Upper lobe of right lung (tissue), 1 donor: ENCODE measurements at regions not wholly inside any gene's neighbourhood (a gene's known extent, or its start where the extent isn't known, plus 50 kb on each side); places are given as distances from the start of the nearest gene placed in this dataset.

Experiments
- ATAC-seq: fragments of 200-7000 bp; cut with Tn5 transposase; one replicate; pipeline ENCODE4 v1.9.1; 2020; ENCODE audit warnings: mild to moderate bottlenecking, moderate library complexity
- DNase-seq: peaks from one replicate; pipeline ENCODE4 v3.0.0-alpha.2; 2020
- H3K27ac ChIP-seq: fragments of 200-600 bp; one replicate; pipeline ENCODE4 v1.8.0; 2022
- H3K27me3 ChIP-seq: fragments of 200-600 bp; one replicate; pipeline ENCODE4 v1.8.0; 2022; ENCODE audit warnings: mild to moderate bottlenecking
- H3K36me3 ChIP-seq: fragments of 200-600 bp; one replicate; pipeline ENCODE4 v1.8.0; 2022
- H3K4me1 ChIP-seq: fragments of 200-600 bp; one replicate; pipeline ENCODE4 v1.8.0; 2022
- H3K4me3 ChIP-seq: fragments of 200-600 bp; one replicate; pipeline ENCODE4 v1.8.0; 2022; ENCODE audit warnings: mild to moderate bottlenecking
- H3K9me3 ChIP-seq: fragments of 200-600 bp; one replicate; pipeline ENCODE4 v1.8.0; 2022
- intact Hi-C: fragments of 100-400 bp; cut with DNase I; formaldehyde crosslinking; loops from one replicate; pipeline ENCODE4 v1.11.0; 2022
- TF ChIP-seq, protein P1 (sequence below): fragments of 200-600 bp; IDR thresholded peaks from one replicate; pipeline ENCODE4 v1.8.0; 2022; ENCODE audit warnings: antibody characterized with exemption
- donor health status: DM: no; HTN: yes; CAD: no; lungs with severe emphysema.

GRCh38 chr16:17803625-17804410, 333.1 kb upstream of the XYLT1 start:
- no peak overlapping the region for H3K27ac ChIP-seq
- H3K4me3 ChIP-seq = no peak overlapping the region
- no peaks in the 10 kb centered on the region for H3K4me1 ChIP-seq
- H3K36me3 ChIP-seq = no peaks in the 10 kb centered on the region
- ATAC-seq (no peak), DNase-seq (no peak)
- intact Hi-C loops = no loop called here
- TF ChIP-seq, protein P1, sequence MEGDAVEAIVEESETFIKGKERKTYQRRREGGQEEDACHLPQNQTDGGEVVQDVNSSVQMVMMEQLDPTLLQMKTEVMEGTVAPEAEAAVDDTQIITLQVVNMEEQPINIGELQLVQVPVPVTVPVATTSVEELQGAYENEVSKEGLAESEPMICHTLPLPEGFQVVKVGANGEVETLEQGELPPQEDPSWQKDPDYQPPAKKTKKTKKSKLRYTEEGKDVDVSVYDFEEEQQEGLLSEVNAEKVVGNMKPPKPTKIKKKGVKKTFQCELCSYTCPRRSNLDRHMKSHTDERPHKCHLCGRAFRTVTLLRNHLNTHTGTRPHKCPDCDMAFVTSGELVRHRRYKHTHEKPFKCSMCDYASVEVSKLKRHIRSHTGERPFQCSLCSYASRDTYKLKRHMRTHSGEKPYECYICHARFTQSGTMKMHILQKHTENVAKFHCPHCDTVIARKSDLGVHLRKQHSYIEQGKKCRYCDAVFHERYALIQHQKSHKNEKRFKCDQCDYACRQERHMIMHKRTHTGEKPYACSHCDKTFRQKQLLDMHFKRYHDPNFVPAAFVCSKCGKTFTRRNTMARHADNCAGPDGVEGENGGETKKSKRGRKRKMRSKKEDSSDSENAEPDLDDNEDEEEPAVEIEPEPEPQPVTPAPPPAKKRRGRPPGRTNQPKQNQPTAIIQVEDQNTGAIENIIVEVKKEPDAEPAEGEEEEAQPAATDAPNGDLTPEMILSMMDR = no peak
- H3K27me3 ChIP-seq = no peaks in the 10 kb centered on the region
- no peaks in the 10 kb centered on the region for H3K9me3 ChIP-seq

DNA sequence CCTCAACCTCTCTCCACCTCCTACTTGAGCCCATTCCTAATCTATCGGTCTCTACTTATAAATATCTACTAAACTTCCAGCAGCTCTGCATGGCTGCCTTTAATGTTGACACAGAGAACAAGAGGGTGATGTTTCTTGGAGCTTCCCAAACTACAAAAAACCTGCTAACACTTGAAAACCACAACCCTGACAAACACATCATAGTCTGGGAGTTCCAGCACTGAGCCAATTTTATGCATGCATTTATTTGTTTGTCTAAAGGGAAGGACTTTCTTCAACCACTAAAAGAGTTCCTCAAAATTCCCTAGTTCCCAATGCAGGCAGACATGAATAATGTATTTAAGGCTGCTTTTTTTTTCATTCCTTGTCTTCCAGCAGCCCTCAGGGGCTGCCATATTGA, 331.8 kb upstream of the XYLT1 start:
- no peak for DNase-seq
- H3K36me3 ChIP-seq = no peaks in the 10 kb centered on the region
- no peaks in the 10 kb centered on the region for H3K9me3 ChIP-seq
- no peaks in the 10 kb centered on the region for H3K4me1 ChIP-seq
- TF ChIP-seq, protein P1 = no peak
- no peak for ATAC-seq
- H3K4me3 ChIP-seq = no peak overlapping the region
- H3K27ac ChIP-seq = no peak overlapping the region
- intact Hi-C loops = no loop called here
- H3K27me3 ChIP-seq = no peaks in the 10 kb centered on the region

- H3K9me3 ChIP-seq = no peaks in the 10 kb centered on the region
- DNase-seq = no peak
- intact Hi-C loops = no loop called here
- H3K4me1 ChIP-seq = no peaks in the 10 kb centered on the region
- ATAC-seq = no peak
- no peak overlapping the region for H3K27ac ChIP-seq
- TF ChIP-seq, protein P1 = no peak
- H3K4me3 ChIP-seq = no peak overlapping the region
- H3K27me3 ChIP-seq = no peaks in the 10 kb centered on the region
- no peaks in the 10 kb centered on the region for H3K36me3 ChIP-seq
Observed at GRCh38 chr16:17801068-17801467, 330.3 kb upstream of the XYLT1 start.

DNA sequence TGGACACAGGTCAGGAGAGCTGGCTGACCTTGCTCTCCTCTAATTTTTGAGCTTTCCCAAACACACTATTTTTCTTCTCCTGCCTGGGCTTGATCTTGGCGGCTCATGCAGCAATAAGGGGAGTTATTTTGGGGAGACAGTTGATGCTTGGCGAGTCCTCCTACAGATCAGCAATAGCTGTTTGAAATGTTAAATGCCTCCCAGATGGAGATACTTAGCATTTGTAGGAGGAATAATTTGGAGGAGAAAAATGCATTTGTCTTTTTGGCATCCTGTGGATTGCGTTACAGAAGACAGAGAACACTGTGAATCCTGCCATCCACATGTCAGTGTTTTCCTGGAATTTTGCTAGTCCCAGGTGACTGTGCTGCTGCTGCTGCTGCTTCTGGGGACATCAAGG, 328.0 kb upstream of the XYLT1 start:
- H3K4me1 ChIP-seq = no peaks in the 10 kb centered on the region
- H3K36me3 ChIP-seq = no peaks in the 10 kb centered on the region
- H3K9me3 ChIP-seq = no peaks in the 10 kb centered on the region
- H3K4me3 ChIP-seq = no peak overlapping the region
- ATAC-seq (no peak), DNase-seq (no peak)
- intact Hi-C loops = no loop called here
- no peak overlapping the region for H3K27ac ChIP-seq
- H3K27me3 ChIP-seq = no peaks in the 10 kb centered on the region
- TF ChIP-seq, protein P1 = no peak

DNA sequence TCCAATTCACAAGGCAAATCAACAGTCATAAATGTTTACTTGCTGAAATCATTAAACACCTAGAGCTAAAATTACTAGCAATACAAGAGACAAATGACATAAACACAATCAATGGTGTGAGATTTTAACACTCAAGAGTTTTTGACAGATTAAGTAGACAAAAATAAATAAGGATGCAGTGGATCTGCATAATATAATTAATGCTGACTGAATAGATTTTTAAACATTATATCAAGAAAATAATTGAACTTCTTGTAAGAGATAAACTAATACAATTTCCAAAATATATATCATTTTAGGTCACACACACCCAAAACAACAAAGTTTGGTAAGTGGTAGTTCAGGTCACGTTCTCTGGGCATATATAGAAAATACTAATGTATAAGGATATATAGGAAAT, 322.6 kb upstream of the XYLT1 start:
- Histone ChIP-seq H3K4me1 (no peaks in the 10 kb centered on the region), H3K9me3 (no peaks in the 10 kb centered on the region), H3K36me3 (no peaks in the 10 kb centered on the region), H3K27me3 (no peaks in the 10 kb centered on the region), H3K4me3 (no peak overlapping the region), H3K27ac (no peak overlapping the region)
- intact Hi-C loops = no loop called here
- TF ChIP-seq, protein P1 = no peak
- ATAC-seq (no peak), DNase-seq (no peak)

GRCh38 chr16:17784073-17784472, 313.3 kb upstream of the XYLT1 start:
- H3K9me3 ChIP-seq = no peaks in the 10 kb centered on the region
- ATAC-seq (no peak), DNase-seq (no peak)
- H3K27me3 ChIP-seq = no peaks in the 10 kb centered on the region
- H3K4me3 ChIP-seq = no peak overlapping the region
- TF ChIP-seq, protein P1 = no peak
- intact Hi-C loops = no loop called here
- H3K36me3 ChIP-seq = no peaks in the 10 kb centered on the region
- H3K4me1 ChIP-seq = no peaks in the 10 kb centered on the region
- no peak overlapping the region for H3K27ac ChIP-seq
